ENCODE measurements at regions not wholly inside any gene's neighbourhood (a gene's known extent, or its start where the extent isn't known, plus 50 kb on each side); places are given as distances from the start of the nearest gene placed in this dataset.

- no peaks in the 10 kb centered on the region for H3K9me3 ChIP-seq
- H3K27me3 ChIP-seq (ENCODE audit: insufficient read depth in 3 of 3, low read length in 2 of 3) = no peaks in the 10 kb centered on the region
- intact Hi-C loops (cut with DNase I) = no loop called here
- DNase-seq (no peak), ATAC-seq (no peak)
- WGBS, 3 donors = 75 to 84% (median 82%) methylated on average over 2 of the region's 2 CpGs
- no peak overlapping the region for H3K27ac ChIP-seq
- H3K36me3 ChIP-seq (ENCODE audit: insufficient read depth in 1 of 2, low read depth in 1 of 2) = no peaks in the 10 kb centered on the region
- no peak overlapping the region for H3K4me3 ChIP-seq
- no peaks in the 10 kb centered on the region for H3K4me1 ChIP-seq
- TF ChIP-seq CTCF (IDR thresholded peaks at IDR 0.05) = no peak
These were observed 422.1 kb downstream of the RAB38 start for GRCh38 chr11:87753143-87753542.

GRCh38 chr11:87743007-87743406 lies 432.2 kb downstream of the RAB38 start:
- peak in 2 of 4 donors; percentile 64 to 67 for ATAC-seq
- no peak overlapping the region for H3K4me3 ChIP-seq
- H3K4me1 ChIP-seq = no peaks in the 10 kb centered on the region
- no peak for DNase-seq
- intact Hi-C loops (cut with DNase I) = loop anchor here in 1 of 2 donors (5.0 kb wide), 1 partner anchor 44 kb away; no protein-coding TSS in a partner anchor
- peak; percentile 35 for TF ChIP-seq CTCF (IDR thresholded peaks at IDR 0.05)
- H3K36me3 ChIP-seq (ENCODE audit: insufficient read depth in 1 of 2, low read depth in 1 of 2) = no peaks in the 10 kb centered on the region
- no peak overlapping the region for H3K27ac ChIP-seq
- H3K27me3 ChIP-seq (ENCODE audit: insufficient read depth in 3 of 3, low read length in 2 of 3) = no peaks in the 10 kb centered on the region
- no peaks in the 10 kb centered on the region for H3K9me3 ChIP-seq
- WGBS, 3 donors = 26 to 40% (median 35%) methylated on average over 2 of the region's 2 CpGs

GRCh38 chr11:87740968-87741367 lies 434.3 kb downstream of the RAB38 start:
- Histone ChIP-seq H3K27me3 (ENCODE audit: insufficient read depth in 3 of 3, low read length in 2 of 3) (no peaks in the 10 kb centered on the region), H3K9me3 (no peaks in the 10 kb centered on the region), H3K4me1 (no peaks in the 10 kb centered on the region), H3K27ac (no peak overlapping the region), H3K36me3 (ENCODE audit: insufficient read depth in 1 of 2, low read depth in 1 of 2) (no peaks in the 10 kb centered on the region), H3K4me3 (no peak overlapping the region)
- ATAC-seq = no peak
- intact Hi-C loops (cut with DNase I) = loop anchor here in 1 of 2 donors (5.0 kb wide), 1 partner anchor 46 kb away; no protein-coding TSS in a partner anchor
- no peak for DNase-seq
- no peak for TF ChIP-seq CTCF (IDR thresholded peaks at IDR 0.05)
- 29 to 40% (median 35%) methylated on average over 3 of the region's 3 CpGs for WGBS, 3 donors

GRCh38 chr11:87740451-87740850 lies 434.8 kb downstream of the RAB38 start:
- WGBS, 3 donors = 68 to 75% (median 69%) methylated on average over 2 of the region's 2 CpGs
- Histone ChIP-seq H3K27ac (no peak overlapping the region), H3K4me3 (no peak overlapping the region), H3K4me1 (no peaks in the 10 kb centered on the region), H3K36me3 (ENCODE audit: insufficient read depth in 1 of 2, low read depth in 1 of 2) (no peaks in the 10 kb centered on the region), H3K27me3 (ENCODE audit: insufficient read depth in 3 of 3, low read length in 2 of 3) (no peaks in the 10 kb centered on the region), H3K9me3 (no peaks in the 10 kb centered on the region)
- no peak for TF ChIP-seq CTCF (IDR thresholded peaks at IDR 0.05)
- DNase-seq (no peak), ATAC-seq (no peak)
- intact Hi-C loops (cut with DNase I) = loop anchor here in 1 of 2 donors (5.0 kb wide), 1 partner anchor 47 kb away; no protein-coding TSS in a partner anchor

GRCh38 chr11:87739766-87740165 lies 435.5 kb downstream of the RAB38 start:
- 66 to 78% (median 70%) methylated on average over 1 of the region's 1 CpG for WGBS, 3 donors
- intact Hi-C loops (cut with DNase I) = loop anchor here in 1 of 2 donors (5.0 kb wide), 1 partner anchor 48 kb away; no protein-coding TSS in a partner anchor

More at GRCh38 chr11:87739766-87740165, 435.5 kb downstream of the RAB38 start:
- no peak for ATAC-seq
- no peak overlapping the region for H3K27ac ChIP-seq
- no peak for TF ChIP-seq CTCF (IDR thresholded peaks at IDR 0.05)
- H3K27me3 ChIP-seq (ENCODE audit: insufficient read depth in 3 of 3, low read length in 2 of 3) = no peaks in the 10 kb centered on the region
- DNase-seq = no peak
- H3K36me3 ChIP-seq (ENCODE audit: insufficient read depth in 1 of 2, low read depth in 1 of 2) = no peaks in the 10 kb centered on the region
- no peaks in the 10 kb centered on the region for H3K4me1 ChIP-seq
- no peak overlapping the region for H3K4me3 ChIP-seq
- no peaks in the 10 kb centered on the region for H3K9me3 ChIP-seq

All from psoas muscle (tissue), 7 donors.